SJCRH30 (cell line): ENCODE measurements at regions not wholly inside any gene's neighbourhood (a gene's known extent, or its start where the extent isn't known, plus 50 kb on each side); places are given as distances from the start of the nearest gene placed in this dataset.

Experiments
- DNase-seq, 2 experiments: peaks; one replicate each; pipeline ENCODE4 v3.0.0-alpha.2; 2015 to 2020
- H3K27ac ChIP-seq: fragments of 250-450 bp; sonication (Bioruptor Pico); 2 replicates; pipeline ENCODE4 v1.5.1; 2020; ENCODE audit warnings: mild to moderate bottlenecking, moderate library complexity
- H3K27me3 ChIP-seq: fragments of 250-450 bp; sonication (Bioruptor Pico); 2 replicates; pipeline ENCODE4 v1.5.1; 2020; ENCODE audit warnings: mild to moderate bottlenecking, moderate library complexity
- H3K36me3 ChIP-seq: fragments of 250-450 bp; sonication (Bioruptor Pico); 2 replicates; pipeline ENCODE4 v1.5.1; 2020; ENCODE audit warnings: mild to moderate bottlenecking, moderate library complexity
- H3K4me1 ChIP-seq: fragments of 250-450 bp; sonication (Bioruptor Pico); 2 replicates; pipeline ENCODE4 v1.5.1; 2020; ENCODE audit warnings: mild to moderate bottlenecking, moderate library complexity
- H3K4me3 ChIP-seq: fragments of 250-450 bp; sonication (Bioruptor Pico); 2 replicates; pipeline ENCODE4 v1.5.1; 2020; ENCODE audit warnings: mild to moderate bottlenecking, moderate library complexity
- H3K9me3 ChIP-seq: fragments of 250-450 bp; sonication (Bioruptor Pico); replicated peaks from 2 replicates; pipeline ENCODE4 v1.5.1; 2020; ENCODE audit warnings: mild to moderate bottlenecking, moderate library complexity

DNA sequence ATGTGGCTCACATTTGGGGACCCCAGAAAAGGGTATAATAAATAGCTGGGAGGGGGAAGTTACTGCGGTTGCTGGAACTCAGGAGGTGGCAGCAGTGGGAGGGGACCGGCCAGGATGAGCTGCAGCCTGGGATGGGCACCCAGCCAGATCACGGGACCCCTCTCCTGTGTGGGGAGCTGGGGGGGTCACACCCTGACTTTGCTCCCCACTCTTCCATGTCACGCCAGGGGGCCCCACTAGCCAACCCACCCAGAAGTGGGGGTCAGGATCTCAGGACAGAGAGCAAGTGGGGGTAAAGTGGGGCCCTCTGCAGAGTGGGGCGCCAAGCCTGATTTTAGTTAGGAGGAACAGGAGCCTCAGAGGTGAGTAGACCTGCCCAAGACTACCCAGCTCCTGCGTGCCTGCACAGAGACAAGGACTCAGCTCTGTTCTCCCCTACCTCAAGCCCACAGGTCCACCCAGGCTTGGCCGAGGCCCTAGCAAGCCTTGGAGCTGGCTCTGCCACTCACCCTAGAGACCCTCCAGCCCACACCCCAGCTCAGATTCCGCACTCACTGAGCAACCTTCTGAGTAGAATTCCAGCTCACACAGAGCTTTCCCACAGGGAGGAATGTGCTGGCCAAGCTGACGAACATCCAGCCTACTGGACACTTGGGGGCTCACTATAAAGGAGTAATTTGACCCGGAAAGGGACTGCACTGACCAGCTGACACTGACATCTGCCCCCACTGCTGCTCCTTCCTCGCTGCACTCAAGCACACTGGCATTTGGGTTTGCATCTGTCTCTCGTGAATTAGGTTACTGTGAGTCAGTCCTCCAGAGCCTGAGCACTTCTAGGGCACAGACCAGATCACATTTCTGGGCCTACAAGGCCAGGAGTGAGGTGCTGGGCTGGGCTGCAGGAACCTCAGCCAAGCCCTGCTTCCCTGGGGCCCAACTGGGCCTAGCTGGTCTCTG is 310.1 kb downstream of the C16orf95 start:
- H3K4me1 ChIP-seq, result peaks cover 26% of the 10 kb centered on the region
- H3K27ac ChIP-seq, result peak overlapping the region; percentile 32
- no peaks in the 10 kb centered on the region for H3K27me3 ChIP-seq
- no peak overlapping the region for H3K4me3 ChIP-seq
- no peaks in the 10 kb centered on the region for H3K36me3 ChIP-seq
- peak; percentile 72 to 75 for DNase-seq
- 0 out of 2 replicates have a peak, but pooled peaks cover 3% of the 10 kb centered on the region for H3K9me3 ChIP-seq

DNA sequence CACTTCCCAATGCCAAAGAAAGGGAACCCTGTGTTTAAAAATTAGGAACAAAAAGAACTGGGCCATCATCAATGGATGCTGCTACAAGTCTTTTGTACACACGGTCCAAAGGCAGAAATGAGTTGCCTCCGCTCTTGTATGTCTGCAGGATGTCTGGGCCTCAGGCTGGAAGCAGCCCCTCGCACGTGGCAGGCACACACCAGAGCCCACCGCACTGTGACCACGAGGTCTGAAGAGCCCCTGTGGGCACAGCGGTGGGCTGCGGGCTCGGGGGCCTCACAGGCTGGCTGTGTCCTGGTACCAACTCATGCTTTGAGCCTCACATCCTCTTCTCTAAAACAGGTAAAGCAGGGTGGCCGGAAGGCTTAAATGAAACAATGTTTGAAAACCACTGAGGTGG is 309.3 kb downstream of the C16orf95 start:
- Histone ChIP-seq H3K9me3 (0 out of 2 replicates have a peak, but pooled peaks cover 3% of the 10 kb centered on the region), H3K27ac (no peak overlapping the region), H3K27me3 (no peaks in the 10 kb centered on the region), H3K36me3 (no peaks in the 10 kb centered on the region), H3K4me3 (no peak overlapping the region), H3K4me1 (peaks cover 18% of the 10 kb centered on the region)
- no peak for DNase-seq

DNA sequence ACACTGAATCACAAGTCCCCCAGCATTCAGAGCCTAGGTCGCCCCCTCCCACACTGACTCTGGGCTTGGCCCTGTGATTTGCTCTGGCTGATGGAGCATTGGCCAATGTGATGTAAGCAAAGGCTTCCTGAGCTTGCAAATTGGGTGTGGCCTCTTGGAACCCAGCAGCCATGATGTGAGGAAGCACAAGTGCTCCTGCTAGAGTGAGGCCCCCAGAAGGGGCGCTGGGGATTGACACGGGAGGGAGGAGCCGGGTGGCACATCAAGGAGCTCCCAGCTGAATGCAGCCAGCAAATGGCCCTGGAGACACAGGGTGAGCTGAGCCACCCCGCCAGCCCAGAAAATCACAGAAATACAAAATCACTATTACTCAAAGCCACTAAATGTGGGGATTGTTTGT is 308.5 kb downstream of the C16orf95 start:
- H3K4me3 ChIP-seq, result no peak overlapping the region
- no peak overlapping the region for H3K27ac ChIP-seq
- no peaks in the 10 kb centered on the region for H3K36me3 ChIP-seq
- peaks cover 13% of the 10 kb centered on the region for H3K4me1 ChIP-seq
- no peak for DNase-seq
- H3K27me3 ChIP-seq, result no peaks in the 10 kb centered on the region
- 0 out of 2 replicates have a peak, but pooled peaks cover 3% of the 10 kb centered on the region for H3K9me3 ChIP-seq

DNA sequence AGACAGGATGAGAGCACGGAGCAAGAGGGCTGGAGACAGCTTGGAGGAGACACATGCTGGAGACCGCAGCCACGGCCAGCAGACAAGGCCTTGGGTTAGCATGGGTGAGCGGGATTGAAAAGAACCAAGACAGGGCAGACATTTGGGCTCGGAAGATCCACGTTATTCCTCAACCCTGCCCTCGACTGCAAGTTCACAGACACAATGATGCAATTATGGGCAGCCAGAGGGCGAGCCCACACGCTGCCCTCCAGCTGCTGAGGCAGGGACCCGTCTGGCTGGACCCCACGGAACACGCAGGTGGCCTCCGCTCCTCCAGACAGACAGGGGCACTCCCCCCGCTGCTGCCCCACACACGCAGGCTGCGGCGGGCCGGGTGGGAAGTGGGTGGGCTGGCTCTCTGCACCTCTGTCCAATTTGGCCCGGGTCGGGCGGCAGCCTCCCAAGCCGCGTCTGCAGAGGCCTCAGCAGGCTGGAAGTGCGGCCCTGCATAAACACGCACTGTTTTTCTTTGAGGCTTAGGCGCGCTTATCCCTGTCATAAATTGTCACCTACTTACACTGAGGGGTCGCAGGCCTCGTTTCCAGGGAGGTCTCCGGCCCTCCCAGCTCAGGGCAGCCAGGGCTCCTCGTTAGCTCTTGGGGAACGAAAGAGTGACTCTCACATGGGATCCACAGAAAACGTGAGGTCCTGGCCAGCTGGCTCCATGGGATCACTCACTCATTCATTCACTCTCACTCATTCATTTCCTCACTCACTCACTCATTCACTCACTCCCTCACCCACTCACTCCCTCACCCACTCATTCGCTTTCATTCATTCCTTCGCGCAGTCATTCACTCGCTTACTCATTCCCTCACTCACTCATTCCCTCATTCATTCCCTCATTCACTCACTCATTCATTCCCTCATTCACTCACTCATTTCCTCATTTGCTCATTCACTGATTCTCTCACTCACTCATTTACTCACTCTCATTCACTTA is 303.9 kb downstream of the C16orf95 start:
- H3K27me3 ChIP-seq, result no peaks in the 10 kb centered on the region
- H3K4me3 ChIP-seq, result peak overlapping the region; percentile 14; the same call in 1 of the 2 replicates
- no peaks in the 10 kb centered on the region for H3K36me3 ChIP-seq
- peak; percentile 28 to 42 for DNase-seq
- no peak overlapping the region for H3K27ac ChIP-seq
- no peaks in the 10 kb centered on the region for H3K9me3 ChIP-seq
- peaks cover 9% of the 10 kb centered on the region; the same call in 1 of the 2 replicates for H3K4me1 ChIP-seq

DNA sequence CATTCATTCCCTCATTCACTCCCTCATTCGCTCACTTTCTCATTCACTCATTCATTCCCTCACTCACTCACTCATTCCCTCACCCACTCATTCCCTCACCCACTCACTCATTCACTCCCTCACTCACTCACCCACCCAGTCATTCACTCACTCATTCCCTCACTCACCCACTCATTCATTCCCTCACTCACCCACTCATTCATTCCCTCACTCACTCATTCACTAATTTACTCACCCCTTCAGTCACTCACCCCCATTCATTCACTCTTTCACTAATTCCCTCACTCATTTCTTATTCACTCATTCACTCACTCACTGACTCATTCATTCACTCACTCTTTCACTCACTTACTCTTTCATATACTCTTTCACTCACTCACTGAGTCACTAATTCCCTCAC is 303.1 kb downstream of the C16orf95 start:
- Histone ChIP-seq H3K4me3 (no peak overlapping the region), H3K27ac (no peak overlapping the region), H3K4me1 (peaks cover 9% of the 10 kb centered on the region; the same call in 1 of the 2 replicates), H3K36me3 (no peaks in the 10 kb centered on the region), H3K27me3 (no peaks in the 10 kb centered on the region), H3K9me3 (no peaks in the 10 kb centered on the region)
- no peak for DNase-seq

DNA sequence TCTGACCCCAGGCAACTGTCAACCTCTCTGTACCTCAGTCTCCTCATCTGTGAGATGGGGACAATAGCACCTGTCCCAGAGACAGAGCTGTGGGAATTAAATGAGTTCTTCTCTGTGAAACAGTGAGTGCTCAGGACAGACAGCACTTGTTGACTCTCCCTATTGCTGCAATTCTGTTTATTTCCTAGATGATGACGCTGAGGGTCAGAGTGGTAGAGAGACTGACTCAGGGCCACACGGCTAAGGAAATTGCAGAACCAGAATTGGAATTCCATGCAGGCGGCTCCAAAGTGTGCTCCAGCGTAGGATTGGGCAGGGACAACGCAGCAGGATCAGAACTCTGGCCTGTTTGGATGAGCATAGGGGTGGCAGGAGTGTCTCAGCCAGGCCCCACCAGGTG is 302.2 kb downstream of the C16orf95 start:
- no peak for DNase-seq
- no peaks in the 10 kb centered on the region for H3K9me3 ChIP-seq
- peaks cover 9% of the 10 kb centered on the region; the same call in 1 of the 2 replicates for H3K4me1 ChIP-seq
- no peaks in the 10 kb centered on the region for H3K27me3 ChIP-seq
- no peaks in the 10 kb centered on the region for H3K36me3 ChIP-seq
- no peak overlapping the region for H3K27ac ChIP-seq
- H3K4me3 ChIP-seq, result no peak overlapping the region

DNA sequence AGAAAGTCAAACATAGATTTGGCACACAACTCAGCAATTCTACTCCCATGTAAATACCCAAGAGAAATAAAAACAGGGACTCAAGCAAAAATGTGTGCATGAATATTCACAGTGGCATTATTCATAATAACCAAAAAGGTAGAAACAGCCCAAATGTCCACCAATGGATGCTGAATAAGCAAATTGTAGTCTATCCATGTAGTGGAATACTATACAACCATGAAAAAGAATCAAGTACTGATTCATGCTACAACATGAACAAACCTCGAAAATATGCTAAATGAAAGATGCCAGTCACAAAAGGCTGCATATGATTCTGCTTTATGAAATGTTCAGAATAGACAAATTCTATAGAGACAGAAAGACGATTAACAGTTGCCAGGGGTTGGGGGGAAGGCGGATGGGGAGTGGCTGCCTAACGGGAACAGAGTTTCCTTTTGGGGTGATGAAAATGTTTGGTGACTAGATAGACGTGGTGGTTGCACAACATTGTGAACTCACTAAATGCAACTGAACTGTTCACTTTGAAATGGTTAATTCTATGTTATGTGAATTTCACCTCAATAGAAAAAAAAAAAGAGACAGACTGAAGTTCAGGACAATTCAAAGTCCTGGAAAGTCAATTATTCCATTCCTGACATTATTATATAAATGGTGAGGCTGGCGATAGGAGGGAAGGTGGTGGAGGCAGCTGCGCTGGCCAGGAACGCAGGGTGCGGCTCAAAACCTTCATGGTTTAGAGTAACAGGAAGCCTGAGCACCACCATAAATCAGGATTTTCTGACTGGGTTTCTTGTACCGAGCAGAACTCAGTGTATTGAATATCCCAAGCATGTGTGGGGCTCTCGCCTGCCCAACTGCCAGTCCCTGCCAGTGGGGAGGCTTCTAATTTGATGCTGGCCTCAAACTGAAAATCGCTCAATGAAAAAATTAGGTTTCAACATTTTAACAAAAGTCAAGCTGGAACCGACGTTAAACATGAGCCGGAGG is 300.9 kb downstream of the C16orf95 start:
- no peak overlapping the region for H3K4me3 ChIP-seq
- H3K27ac ChIP-seq, result no peak overlapping the region
- H3K4me1 ChIP-seq, result peaks cover 9% of the 10 kb centered on the region; the same call in 1 of the 2 replicates
- H3K9me3 ChIP-seq, result no peaks in the 10 kb centered on the region
- H3K36me3 ChIP-seq, result no peaks in the 10 kb centered on the region
- H3K27me3 ChIP-seq, result no peaks in the 10 kb centered on the region
- DNase-seq, result no peak

DNA sequence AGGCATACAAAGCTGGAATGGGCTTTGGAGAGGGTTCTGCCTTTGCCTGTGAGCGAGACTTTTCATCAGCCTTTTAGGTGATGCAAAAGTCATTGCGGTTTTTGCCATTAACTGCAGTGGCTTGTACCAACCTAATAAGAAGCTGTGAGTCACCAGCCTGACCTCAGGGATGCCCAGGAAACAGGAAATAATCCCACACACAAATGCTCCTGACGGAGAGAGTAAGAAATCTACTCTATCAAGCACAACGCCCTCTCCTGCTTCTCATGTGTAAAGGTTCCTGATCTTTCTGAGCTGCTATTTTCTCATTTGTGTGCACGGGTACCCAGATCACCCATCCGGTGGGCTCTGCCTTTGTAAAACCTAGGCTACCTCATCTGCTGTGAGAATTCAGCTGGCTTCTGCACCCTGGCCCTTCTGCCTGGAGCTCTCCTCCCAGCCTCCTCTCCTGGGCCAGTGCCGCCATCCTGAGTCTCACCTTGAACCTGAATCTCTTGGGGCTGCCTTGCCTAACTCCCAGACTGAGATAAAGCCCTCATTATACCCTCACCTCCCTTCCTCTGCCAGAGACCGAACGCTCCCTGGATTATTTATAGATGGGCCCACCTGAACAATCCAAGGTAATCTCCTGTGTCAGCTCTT is 299.7 kb downstream of the C16orf95 start:
- H3K9me3 ChIP-seq, result no peaks in the 10 kb centered on the region
- H3K27me3 ChIP-seq, result no peaks in the 10 kb centered on the region
- H3K36me3 ChIP-seq, result no peaks in the 10 kb centered on the region
- H3K27ac ChIP-seq, result no peak overlapping the region
- DNase-seq, result peak; percentile 60 to 75
- peaks cover 9% of the 10 kb centered on the region; the same call in 1 of the 2 replicates for H3K4me1 ChIP-seq
- H3K4me3 ChIP-seq, result no peak overlapping the region

DNA sequence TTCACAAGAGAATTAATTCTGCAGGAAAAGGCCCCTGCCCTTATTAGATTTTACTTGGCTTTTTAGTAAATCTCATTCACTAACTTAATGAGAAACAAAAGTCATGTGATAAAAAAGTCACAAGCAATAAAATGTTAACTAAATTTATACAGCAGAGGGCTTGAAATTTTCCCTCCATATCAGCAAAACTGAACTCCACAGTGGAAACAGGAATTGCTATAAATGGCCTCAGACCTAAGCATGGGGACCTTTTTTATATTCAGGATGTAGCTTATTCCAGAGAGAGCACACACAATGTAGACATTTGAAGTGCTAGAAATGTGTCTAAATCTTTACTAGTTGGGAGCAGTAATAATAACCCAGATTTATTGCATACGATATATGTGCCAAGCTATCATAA is 291.5 kb downstream of the C16orf95 start:
- Histone ChIP-seq H3K27me3 (no peaks in the 10 kb centered on the region), H3K27ac (no peak overlapping the region), H3K4me1 (no peaks in the 10 kb centered on the region), H3K9me3 (no peaks in the 10 kb centered on the region), H3K36me3 (no peaks in the 10 kb centered on the region), H3K4me3 (no peak overlapping the region)
- DNase-seq, result no peak

DNA sequence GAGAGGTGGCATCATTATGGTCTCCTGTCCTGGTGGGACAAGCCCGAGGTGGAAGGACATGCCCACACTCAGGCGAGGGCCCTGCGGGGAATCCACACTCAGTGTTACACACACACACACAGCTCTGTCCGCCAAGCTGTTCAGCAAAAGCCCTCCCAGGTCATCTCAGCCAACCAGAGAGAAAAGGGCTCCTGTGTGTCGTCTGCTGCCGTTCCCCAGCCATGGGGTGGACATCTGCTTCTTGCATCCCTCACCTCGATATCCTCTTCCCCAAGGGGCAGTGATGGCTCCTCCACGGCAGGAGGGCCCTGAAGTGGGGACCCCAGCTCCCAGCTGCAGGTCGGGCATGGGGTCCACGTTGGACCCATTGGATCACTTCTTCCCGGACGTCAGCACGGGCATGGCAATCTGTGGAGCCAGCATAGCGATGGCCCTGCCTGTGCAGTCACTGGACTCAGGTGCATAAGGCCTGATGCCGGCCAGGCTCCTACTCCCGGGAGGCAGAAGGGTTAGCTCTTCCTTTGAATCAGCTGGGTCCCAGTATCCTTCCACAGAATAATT is 290.1 kb downstream of the C16orf95 start:
- H3K4me3 ChIP-seq, result no peak overlapping the region
- H3K9me3 ChIP-seq, result no peaks in the 10 kb centered on the region
- H3K4me1 ChIP-seq, result no peaks in the 10 kb centered on the region
- no peak overlapping the region for H3K27ac ChIP-seq
- no peaks in the 10 kb centered on the region for H3K36me3 ChIP-seq
- H3K27me3 ChIP-seq, result no peaks in the 10 kb centered on the region
- no peak for DNase-seq

DNA sequence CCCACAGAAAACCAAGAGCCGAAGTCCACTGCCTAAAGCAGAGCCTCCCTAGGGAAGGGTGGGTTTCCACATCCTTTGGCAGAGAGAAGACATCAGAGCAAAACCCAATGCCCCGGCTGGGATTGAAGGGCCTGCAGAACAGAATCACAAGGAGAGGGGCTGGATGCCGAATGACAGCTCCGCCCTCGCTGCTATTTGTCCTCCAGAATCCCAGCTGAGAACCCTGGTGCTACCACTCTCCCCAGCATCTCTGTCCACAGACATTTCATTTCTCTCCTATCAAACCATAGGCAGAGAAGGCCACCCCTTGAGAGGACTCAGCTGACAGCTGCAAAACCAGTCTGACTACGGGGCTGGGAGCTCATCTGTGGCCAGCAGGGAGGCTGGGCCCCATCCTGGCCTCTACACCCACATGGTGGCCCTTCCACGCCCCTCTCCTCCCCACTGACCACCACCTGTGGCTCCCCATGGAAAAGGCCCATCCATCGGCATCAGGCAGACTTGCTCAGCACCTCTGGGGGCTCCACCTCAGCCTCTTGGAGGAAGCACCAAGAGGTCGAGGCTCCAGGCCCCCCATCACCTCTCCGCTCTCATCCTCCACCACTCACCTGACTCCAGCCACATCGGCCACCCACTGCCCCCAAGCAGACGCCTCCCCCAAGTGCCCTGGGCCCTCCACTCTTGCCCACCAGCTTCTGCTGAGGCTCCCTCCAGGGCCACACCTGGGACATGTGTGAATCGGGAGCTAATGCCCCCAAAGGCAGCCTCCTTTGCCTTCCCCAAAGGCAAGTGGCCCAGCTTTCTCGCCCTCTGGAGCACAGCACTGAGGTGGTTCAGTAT is 288.5 kb downstream of the C16orf95 start:
- DNase-seq, result no peak
- no peaks in the 10 kb centered on the region for H3K27me3 ChIP-seq
- no peaks in the 10 kb centered on the region for H3K36me3 ChIP-seq
- H3K4me3 ChIP-seq, result no peak overlapping the region
- H3K4me1 ChIP-seq, result peaks cover 3% of the 10 kb centered on the region; the same call in 1 of the 2 replicates
- H3K27ac ChIP-seq, result no peak overlapping the region
- no peaks in the 10 kb centered on the region for H3K9me3 ChIP-seq

DNA sequence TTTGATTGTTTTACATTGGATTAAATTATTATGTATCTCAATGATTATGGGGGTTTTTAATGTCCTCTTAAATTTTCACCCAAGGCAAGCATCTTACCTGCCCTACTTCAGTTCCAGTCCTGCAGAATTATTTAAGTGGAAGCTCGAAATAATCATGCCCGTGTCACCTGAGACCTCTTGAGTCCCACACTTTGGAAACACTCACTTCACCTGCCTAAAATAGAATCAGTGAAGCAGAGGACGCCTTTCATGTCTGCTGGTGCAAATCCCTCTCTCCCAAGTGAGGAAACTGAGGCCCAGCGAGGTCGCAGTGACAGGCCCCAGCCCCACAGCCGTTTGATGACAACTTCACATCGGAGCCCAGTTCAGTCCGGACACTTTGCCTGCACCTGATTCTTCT is 284.6 kb downstream of the C16orf95 start:
- no peak overlapping the region for H3K4me3 ChIP-seq
- no peaks in the 10 kb centered on the region for H3K9me3 ChIP-seq
- H3K27ac ChIP-seq, result no peak overlapping the region
- DNase-seq, result no peak
- no peaks in the 10 kb centered on the region for H3K36me3 ChIP-seq
- peaks cover 10% of the 10 kb centered on the region; the same call in 1 of the 2 replicates for H3K4me1 ChIP-seq
- H3K27me3 ChIP-seq, result no peaks in the 10 kb centered on the region
